ENCODE measurements at regions not wholly inside any gene's neighbourhood (a gene's known extent, or its start where the extent isn't known, plus 50 kb on each side); places are given as distances from the start of the nearest gene placed in this dataset.

DNA sequence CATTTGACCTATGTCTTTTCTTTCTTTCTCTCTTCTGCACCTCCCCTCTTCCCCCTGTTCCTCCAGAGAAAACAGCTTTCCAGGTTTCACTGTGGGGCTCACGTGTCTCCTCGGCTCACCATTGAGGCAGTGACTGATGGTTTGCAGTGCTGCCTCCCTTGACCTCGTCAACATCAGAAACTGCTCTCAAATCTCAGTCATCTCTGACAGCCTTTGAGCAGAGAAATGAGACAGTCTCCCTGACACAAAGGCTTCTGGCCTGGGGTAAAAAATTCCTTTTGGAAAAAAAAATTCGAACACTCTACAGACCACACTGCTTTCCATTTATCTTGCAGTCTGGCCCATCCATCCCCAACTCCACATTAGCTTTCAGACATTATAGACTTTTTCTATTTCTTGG is 450.0 kb downstream of the TFAP2B start:
- H3K4me3 ChIP-seq: no peak overlapping the region
- no peak overlapping the region for H3K27ac ChIP-seq
- H3K9me3 ChIP-seq: no peaks in the 10 kb centered on the region
- H3K4me1 ChIP-seq: no peaks in the 10 kb centered on the region
- DNase-seq (ENCODE audit: low spot score): no peak
- H3K27me3 ChIP-seq: no peaks in the 10 kb centered on the region
- TF ChIP-seq, protein P1, sequence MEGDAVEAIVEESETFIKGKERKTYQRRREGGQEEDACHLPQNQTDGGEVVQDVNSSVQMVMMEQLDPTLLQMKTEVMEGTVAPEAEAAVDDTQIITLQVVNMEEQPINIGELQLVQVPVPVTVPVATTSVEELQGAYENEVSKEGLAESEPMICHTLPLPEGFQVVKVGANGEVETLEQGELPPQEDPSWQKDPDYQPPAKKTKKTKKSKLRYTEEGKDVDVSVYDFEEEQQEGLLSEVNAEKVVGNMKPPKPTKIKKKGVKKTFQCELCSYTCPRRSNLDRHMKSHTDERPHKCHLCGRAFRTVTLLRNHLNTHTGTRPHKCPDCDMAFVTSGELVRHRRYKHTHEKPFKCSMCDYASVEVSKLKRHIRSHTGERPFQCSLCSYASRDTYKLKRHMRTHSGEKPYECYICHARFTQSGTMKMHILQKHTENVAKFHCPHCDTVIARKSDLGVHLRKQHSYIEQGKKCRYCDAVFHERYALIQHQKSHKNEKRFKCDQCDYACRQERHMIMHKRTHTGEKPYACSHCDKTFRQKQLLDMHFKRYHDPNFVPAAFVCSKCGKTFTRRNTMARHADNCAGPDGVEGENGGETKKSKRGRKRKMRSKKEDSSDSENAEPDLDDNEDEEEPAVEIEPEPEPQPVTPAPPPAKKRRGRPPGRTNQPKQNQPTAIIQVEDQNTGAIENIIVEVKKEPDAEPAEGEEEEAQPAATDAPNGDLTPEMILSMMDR (IDR thresholded peaks at IDR 0.05): no peak
- H3K36me3 ChIP-seq: no peaks in the 10 kb centered on the region

DNA sequence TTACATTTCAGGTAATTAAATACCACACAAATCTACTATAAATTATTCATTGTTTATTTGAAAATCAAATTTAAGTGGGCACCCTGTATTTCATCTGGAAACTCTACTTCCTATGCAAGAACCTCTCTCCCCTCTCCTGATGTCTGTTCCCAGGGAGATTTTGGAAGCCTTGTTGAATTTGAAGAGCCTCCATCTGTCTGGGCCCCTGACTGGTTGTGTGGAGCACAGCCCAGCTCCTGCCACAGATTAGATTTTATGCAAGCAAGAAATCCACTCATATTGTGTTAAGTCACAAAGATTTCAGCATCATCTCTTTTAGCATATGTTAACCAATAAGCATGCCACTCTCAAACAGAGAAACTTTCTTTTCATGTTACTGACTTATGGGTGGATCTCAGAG is 451.2 kb downstream of the TFAP2B start:
- Histone ChIP-seq H3K4me1 (no peaks in the 10 kb centered on the region), H3K4me3 (no peak overlapping the region), H3K9me3 (no peaks in the 10 kb centered on the region), H3K27me3 (no peaks in the 10 kb centered on the region), H3K27ac (no peak overlapping the region), H3K36me3 (no peaks in the 10 kb centered on the region)
- TF ChIP-seq, protein P1 (IDR thresholded peaks at IDR 0.05): no peak
- no peak for DNase-seq (ENCODE audit: low spot score)

DNA sequence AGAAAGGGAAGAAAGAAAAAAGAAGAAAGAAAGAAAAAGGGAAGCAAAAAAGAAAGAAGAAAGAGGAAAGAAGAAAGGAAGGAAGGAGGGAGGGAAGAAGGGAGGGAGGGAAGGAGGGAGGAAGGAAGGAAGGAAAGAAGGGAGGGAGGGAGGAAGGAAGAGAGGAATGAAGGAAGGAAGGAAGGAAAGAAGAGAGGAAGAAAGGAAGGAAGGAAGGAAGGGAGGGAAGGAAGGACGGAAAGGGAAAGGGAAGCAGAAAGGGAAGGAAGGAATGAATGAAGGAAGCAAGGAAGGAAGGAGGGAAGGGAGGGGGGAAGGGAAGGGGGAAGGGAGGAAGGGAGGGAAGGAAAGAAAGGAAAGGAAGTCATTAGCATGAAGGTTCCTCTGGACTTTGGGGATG is 452.9 kb downstream of the TFAP2B start:
- TF ChIP-seq, protein P1 (IDR thresholded peaks at IDR 0.05): no peak
- Histone ChIP-seq H3K4me3 (no peak overlapping the region), H3K9me3 (no peaks in the 10 kb centered on the region), H3K36me3 (no peaks in the 10 kb centered on the region), H3K4me1 (no peaks in the 10 kb centered on the region), H3K27ac (no peak overlapping the region), H3K27me3 (no peaks in the 10 kb centered on the region)
- DNase-seq (ENCODE audit: low spot score): no peak

DNA sequence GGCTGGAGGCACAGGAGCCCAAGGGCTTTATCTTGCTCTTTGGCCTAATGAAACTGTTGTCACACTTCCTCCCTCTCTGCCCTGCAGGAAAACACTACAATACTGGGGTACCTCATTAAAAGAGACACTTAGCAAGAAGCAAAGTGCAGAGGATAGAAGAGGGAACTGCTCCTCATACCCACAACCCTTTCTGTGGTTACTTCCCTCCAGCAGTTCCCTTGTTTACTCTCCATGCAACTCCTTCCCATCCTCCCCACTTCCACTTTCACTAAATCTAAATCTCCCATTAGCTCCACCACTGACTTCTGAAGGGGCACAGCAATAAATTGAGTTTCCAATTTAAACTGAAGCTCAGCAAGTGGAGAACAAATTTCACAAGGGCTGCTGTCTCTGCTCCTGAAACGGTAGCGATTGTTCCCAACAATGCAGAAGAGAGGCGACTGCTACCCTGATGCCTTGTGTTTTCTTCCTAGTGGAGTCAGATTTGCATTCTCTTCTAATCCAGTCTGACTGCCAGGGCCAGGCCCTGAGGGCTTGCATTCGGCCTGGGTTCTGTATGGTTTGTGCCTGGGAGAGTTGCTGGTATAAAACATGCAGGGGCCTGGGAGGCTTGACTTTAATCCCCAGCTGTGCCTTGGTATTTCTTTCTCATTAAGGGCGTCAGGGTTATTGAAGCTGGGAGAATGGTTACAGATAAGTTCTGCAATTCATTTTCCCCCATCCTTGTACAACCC is 454.7 kb downstream of the TFAP2B start:
- H3K27ac ChIP-seq: no peak overlapping the region
- TF ChIP-seq, protein P1 (IDR thresholded peaks at IDR 0.05): no peak

DNA sequence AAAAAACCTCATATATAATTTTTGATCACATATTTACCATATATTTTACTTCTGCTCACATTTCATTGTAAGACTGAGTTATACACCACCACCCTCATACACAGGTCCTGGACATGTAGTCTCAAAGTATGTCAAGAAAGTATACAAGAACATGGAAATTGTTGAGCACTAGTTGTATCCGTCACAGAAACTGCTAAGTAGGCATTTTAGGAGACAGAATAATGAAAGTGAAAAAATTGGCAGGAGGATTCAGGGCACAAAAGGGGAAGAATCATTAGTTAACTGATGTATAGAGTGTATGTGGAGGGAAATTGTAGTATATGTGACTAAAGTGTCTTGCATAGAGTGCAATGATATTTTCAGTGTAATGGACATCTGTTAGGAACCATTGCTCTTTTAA is 458.8 kb downstream of the TFAP2B start:
- DNase-seq (ENCODE audit: low spot score): no peak
- H3K4me1 ChIP-seq: no peaks in the 10 kb centered on the region
- no peak overlapping the region for H3K4me3 ChIP-seq
- H3K9me3 ChIP-seq: no peaks in the 10 kb centered on the region
- H3K27me3 ChIP-seq: no peaks in the 10 kb centered on the region
- H3K36me3 ChIP-seq: no peaks in the 10 kb centered on the region
- TF ChIP-seq, protein P1 (IDR thresholded peaks at IDR 0.05): no peak
- no peak overlapping the region for H3K27ac ChIP-seq

More for the DNA sequence above, 454.7 kb downstream of the TFAP2B start:
- H3K9me3 ChIP-seq: no peaks in the 10 kb centered on the region
- no peaks in the 10 kb centered on the region for H3K36me3 ChIP-seq
- H3K4me3 ChIP-seq: no peak overlapping the region
- DNase-seq (ENCODE audit: low spot score): no peak
- no peaks in the 10 kb centered on the region for H3K4me1 ChIP-seq
- H3K27me3 ChIP-seq: no peaks in the 10 kb centered on the region

DNA sequence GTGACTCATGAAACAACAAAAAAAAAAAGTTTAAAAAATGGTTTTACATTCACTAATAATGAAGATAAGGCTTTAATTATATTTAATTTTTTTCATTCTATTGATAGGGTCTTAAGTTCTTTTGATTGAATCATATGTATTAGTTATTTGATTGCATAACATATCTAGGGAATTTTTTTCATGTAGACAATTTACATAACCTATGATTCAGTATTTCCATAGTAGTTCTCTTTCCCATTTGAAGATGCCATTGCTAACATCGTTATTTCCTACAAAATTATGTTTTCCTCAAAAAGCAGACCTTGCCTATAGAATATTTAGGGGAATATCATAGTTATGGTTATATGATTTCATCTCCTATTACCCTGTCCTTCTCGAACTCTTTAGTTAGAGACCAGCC is 463.4 kb downstream of the TFAP2B start:
- H3K9me3 ChIP-seq: no peaks in the 10 kb centered on the region
- no peak for DNase-seq (ENCODE audit: low spot score)
- no peak overlapping the region for H3K4me3 ChIP-seq
- no peak overlapping the region for H3K27ac ChIP-seq
- H3K27me3 ChIP-seq: no peaks in the 10 kb centered on the region
- H3K36me3 ChIP-seq: no peaks in the 10 kb centered on the region
- no peaks in the 10 kb centered on the region for H3K4me1 ChIP-seq
- TF ChIP-seq, protein P1 (IDR thresholded peaks at IDR 0.05): no peak
